ENCODE measurements at regions not wholly inside any gene's neighbourhood (a gene's known extent, or its start where the extent isn't known, plus 50 kb on each side); places are given as distances from the start of the nearest gene placed in this dataset.

DNA sequence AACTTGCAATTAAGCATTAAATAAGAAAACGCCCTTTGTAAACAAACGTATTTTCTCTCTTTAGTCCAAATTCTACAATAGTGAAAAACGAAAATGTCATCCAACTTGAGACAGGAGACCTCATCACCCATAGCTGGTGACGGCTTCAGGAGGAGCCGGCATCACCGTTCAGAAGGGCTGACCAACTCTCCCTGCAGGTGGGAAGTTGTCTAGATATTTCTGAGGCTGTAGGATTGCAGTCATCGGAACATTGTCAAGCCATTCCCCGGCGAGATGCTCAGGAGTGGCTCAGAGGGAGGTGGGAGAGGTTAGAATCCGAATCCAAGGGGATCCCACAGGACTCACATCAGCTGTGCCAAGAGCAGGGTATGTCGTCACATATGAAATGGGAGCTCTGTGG, 76.7 kb downstream of the RBFOX3 start:
- no peak for DNase-seq (ENCODE audit: low read depth in 2 of 2)
- TF ChIP-seq, protein P1, sequence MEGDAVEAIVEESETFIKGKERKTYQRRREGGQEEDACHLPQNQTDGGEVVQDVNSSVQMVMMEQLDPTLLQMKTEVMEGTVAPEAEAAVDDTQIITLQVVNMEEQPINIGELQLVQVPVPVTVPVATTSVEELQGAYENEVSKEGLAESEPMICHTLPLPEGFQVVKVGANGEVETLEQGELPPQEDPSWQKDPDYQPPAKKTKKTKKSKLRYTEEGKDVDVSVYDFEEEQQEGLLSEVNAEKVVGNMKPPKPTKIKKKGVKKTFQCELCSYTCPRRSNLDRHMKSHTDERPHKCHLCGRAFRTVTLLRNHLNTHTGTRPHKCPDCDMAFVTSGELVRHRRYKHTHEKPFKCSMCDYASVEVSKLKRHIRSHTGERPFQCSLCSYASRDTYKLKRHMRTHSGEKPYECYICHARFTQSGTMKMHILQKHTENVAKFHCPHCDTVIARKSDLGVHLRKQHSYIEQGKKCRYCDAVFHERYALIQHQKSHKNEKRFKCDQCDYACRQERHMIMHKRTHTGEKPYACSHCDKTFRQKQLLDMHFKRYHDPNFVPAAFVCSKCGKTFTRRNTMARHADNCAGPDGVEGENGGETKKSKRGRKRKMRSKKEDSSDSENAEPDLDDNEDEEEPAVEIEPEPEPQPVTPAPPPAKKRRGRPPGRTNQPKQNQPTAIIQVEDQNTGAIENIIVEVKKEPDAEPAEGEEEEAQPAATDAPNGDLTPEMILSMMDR (IDR thresholded peaks at IDR 0.05; ENCODE audit: low read depth, low read length), result no peak
- no peak overlapping the region for H3K4me3 ChIP-seq (replicated peaks in 1 of 2; ENCODE audit: low read depth in 2 of 2, low read length in 2 of 2)

DNA sequence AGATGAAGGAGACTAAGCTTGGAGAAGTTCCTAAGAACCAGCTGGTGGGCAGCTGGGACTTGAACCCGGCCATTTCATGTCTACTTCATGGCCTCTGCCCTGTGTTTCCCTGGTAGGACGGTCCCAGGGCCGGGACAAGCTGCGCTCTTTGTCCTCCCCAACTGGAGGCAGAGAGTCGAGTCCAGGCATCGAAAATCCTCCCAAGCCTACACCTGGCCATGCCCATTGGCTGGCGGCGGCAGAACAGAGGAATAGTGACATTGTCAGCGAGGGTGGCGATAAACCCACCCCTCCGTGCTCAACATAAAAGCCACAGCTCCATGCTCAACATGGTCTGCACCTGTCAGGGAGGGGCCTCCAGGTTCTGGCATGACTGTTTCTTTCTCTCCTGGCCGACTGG, 77.7 kb downstream of the RBFOX3 start:
- TF ChIP-seq, protein P1 (IDR thresholded peaks at IDR 0.05; ENCODE audit: low read depth, low read length), result no peak
- H3K4me3 ChIP-seq (replicated peaks in 1 of 2; ENCODE audit: low read depth in 2 of 2, low read length in 2 of 2), result no peak overlapping the region
- no peak for DNase-seq (ENCODE audit: low read depth in 2 of 2)

DNA sequence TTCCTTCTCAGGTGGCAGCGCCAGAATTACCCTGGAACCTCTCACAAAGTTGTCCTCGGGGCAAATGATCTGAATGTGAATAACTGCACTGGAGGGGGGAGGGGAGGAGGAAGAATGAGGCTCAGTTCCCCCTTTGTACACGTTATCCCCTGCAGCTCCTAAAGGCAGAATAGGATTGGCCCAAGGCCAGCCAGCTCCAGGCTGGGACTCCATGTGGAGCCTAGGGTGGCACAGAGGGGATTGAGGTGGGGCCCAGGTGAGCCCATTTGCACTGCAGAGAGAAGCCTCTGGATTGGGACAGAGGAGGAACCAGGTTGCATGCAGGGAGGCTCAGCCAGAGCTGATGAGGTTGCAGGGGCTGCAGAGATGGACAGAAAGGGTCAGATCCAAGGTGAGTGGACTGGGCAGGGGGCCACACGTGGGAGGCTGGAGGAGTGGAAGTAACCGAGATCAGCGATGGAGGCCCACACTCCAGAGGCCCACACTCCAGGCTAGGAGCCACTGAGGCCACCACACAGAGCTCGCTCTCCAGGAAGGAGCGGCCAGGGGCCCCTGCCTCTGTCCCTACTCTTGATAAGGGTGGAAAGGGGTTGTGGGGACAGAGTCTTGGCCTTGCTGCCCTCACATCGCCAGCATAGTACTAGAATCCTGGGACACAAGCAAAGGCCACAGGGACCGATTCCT, 78.6 kb downstream of the RBFOX3 start:
- H3K4me3 ChIP-seq (replicated peaks in 1 of 2; ENCODE audit: low read depth in 2 of 2, low read length in 2 of 2), result no peak overlapping the region
- no peak for DNase-seq (ENCODE audit: low read depth in 2 of 2)
- TF ChIP-seq, protein P1 (IDR thresholded peaks at IDR 0.05; ENCODE audit: low read depth, low read length), result no peak

DNA sequence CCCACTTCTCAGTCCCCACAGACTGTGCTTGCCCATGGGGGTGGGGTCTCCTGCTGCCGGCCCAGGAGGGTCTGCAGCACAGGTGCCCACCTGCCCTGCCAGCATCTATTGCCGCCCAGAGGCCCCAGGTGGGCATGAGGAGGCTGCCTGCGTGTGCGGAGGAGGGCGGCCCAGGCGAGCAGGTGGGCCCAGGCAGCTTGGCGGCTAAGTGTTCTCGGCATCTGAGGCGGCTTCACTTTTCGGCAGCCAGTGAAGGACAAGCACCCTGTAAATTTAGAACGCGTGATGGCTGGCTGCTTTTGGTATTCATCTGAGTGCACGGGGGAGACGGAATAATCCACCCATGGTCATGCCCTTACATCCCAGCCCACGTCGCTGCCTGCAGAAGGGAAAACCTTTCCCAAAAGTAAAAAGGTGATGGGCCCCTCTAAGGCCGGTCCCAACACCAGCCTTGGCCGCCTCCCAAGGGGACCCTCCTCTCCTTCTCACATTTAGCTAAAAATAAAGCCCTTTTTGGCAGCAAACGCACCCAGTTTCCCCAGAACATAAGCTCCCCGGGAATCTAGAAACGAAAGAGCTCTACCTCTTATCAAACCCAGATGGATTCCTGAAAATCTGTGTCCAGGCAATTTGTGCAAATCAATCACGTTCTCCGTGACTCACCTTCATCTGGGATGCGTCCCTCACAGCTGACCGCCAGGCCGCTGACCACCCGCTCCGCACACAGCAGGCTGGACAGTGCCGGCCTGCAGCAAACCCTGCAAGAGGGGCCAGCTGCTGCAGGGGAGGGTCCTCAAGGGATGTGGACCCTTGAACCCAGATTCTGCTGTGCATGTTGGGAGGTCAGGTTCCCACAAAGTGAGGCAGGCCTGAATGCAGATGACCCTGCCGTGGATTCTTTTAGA, 79.4 kb downstream of the RBFOX3 start:
- no peak for DNase-seq (ENCODE audit: low read depth in 2 of 2)
- TF ChIP-seq, protein P1 (IDR thresholded peaks at IDR 0.05; ENCODE audit: low read depth, low read length), result no peak
- H3K4me3 ChIP-seq (replicated peaks in 1 of 2; ENCODE audit: low read depth in 2 of 2, low read length in 2 of 2), result no peak overlapping the region

DNA sequence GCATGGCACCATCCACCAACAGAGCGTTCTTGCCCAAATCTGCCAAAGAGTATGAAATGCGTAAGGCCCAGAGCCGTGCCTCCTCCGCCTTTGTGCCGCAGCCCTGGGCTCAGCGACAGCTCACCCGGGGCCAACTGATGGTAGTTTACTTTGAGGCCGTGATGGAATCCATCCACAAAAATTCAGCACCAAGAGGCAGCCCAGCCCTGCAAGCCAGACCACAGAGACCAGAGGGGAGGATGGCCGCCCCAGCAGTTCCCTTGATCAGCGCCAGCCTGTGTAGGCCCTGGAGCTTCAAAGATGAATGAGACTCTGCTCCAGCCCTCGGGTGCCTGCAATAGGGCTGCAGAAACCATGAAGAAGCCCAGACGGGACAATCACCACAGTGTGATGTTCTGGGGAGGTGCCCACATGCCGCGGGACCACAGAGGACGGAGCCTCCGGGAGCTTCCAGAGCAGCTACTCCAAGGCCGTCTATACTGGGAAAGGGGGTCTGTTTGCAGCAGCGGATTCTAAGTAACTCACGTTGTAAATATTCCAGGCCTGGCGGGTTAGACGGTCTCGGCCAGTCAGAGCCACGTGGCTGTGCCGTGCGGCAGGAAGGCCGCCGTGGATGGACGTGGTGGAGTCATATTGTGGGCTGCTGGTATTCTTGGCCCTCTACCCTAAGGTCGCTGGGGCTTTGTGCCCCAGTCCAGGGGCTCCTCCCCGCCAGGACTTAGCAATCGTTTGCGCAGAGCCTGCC, 80.3 kb downstream of the RBFOX3 start:
- TF ChIP-seq, protein P1 (IDR thresholded peaks at IDR 0.05; ENCODE audit: low read depth, low read length), result no peak
- H3K4me3 ChIP-seq (replicated peaks in 1 of 2; ENCODE audit: low read depth in 2 of 2, low read length in 2 of 2), result no peak overlapping the region
- no peak for DNase-seq (ENCODE audit: low read depth in 2 of 2)

DNA sequence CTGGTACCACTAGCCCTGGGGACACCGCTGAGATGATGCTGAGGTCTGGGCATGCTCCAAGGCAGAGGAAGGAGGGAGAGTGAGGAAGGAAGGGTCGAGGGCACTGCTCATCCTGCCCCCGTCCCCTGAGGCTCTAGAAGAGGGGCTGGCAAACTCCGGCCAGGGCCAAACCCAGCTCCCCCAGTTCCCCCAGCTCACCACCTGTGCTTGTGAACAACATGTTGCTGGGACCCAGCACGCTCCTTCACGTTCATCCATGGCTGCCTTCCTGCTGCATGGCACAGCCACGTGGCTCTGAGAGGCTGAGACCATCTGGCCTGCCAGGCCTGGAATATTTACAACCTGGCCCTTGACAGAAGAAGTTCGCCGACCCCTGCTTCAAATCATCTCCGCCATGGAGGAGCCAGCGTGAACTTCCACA, 81.2 kb downstream of the RBFOX3 start:
- TF ChIP-seq, protein P1 (IDR thresholded peaks at IDR 0.05; ENCODE audit: low read depth, low read length), result no peak
- no peak for DNase-seq (ENCODE audit: low read depth in 2 of 2)
- H3K4me3 ChIP-seq (replicated peaks in 1 of 2; ENCODE audit: low read depth in 2 of 2, low read length in 2 of 2), result no peak overlapping the region

All from cardiac fibroblast (primary cell).